Activated CD4-positive, alpha-beta T cell treated with anti-CD3 and anti-CD28 coated beads for 36 hours (primary cell): ENCODE measurements at regions not wholly inside any gene's neighbourhood (a gene's known extent, or its start where the extent isn't known, plus 50 kb on each side); places are given as distances from the start of the nearest gene placed in this dataset.

Experiments used
- ATAC-seq: fragments of 200-7000 bp; cut with Tn5 transposase; one replicate; pipeline ENCODE4 v1.10.0; 2021; ENCODE audit warnings: mild to moderate bottlenecking, moderate library complexity
- CTCF ChIA-PET: fragments of 350-600 bp; sonication (Branson Sonifier 250); formaldehyde crosslinking; loops from one replicate; lab custom pipeline; 2021; ENCODE audit warnings: antibody characterized with exemption; lab: Charles Lee
- POLR2A ChIA-PET: fragments of 350-600 bp; sonication (Branson Sonifier 250); formaldehyde crosslinking; loops from one replicate; lab custom pipeline; 2021; ENCODE audit warnings: antibody characterized with exemption, inconsistent platforms; lab: Charles Lee
- DNase-seq: peaks from one replicate; pipeline ENCODE4 v3.0.0-alpha.2; 2020
- H3K27ac Mint-ChIP-seq: one replicate; pipeline ENCODE4 v1.8.0; 2021; ENCODE audit warnings: mixed read lengths
- H3K27me3 Mint-ChIP-seq: one replicate; pipeline ENCODE4 v1.8.0; 2021; ENCODE audit warnings: mixed read lengths
- H3K36me3 Mint-ChIP-seq: one replicate; pipeline ENCODE4 v1.8.0; 2021; ENCODE audit warnings: low read depth, mixed read lengths
- H3K4me1 Mint-ChIP-seq: one replicate; pipeline ENCODE4 v1.8.0; 2021; ENCODE audit warnings: mixed read lengths
- H3K4me3 Mint-ChIP-seq: one replicate; pipeline ENCODE4 v1.8.0; 2021; ENCODE audit warnings: mild to moderate bottlenecking, moderate library complexity, mixed read lengths
- H3K9me3 Mint-ChIP-seq: one replicate; pipeline ENCODE4 v1.8.0; 2021; ENCODE audit warnings: low read depth, mixed read lengths
- intact Hi-C, 2 experiments: fragments of 100-400 bp; cut with DNase I in 1 of 2; cut with micrococcal nuclease in 1 of 2; formaldehyde crosslinking; loops; one replicate each; pipeline versions ENCODE4 v1.14.2 to v1.15.1; 2022 to 2024; cut with DNase I, micrococcal nuclease

- Mint-ChIP-seq H3K9me3 (peaks cover 22% of the 10 kb centered on the region), H3K4me3 (no peak overlapping the region), H3K27me3 (no peaks in the 10 kb centered on the region), H3K27ac (no peak overlapping the region), H3K36me3 (peaks cover 7% of the 10 kb centered on the region), H3K4me1 (no peaks in the 10 kb centered on the region)
- ATAC-seq (no peak), DNase-seq (no peak)
- CTCF ChIA-PET, result no interaction called here
- intact Hi-C loops, result no loop called here
- POLR2A ChIA-PET, result no interaction called here
Measured at GRCh38 chr12:90122681-90123080, 414.0 kb upstream of the ATP2B1 start.

- Mint-ChIP-seq H3K4me1 (no peaks in the 10 kb centered on the region), H3K27me3 (no peaks in the 10 kb centered on the region), H3K4me3 (no peak overlapping the region), H3K9me3 (peaks cover 22% of the 10 kb centered on the region), H3K27ac (no peak overlapping the region), H3K36me3 (peaks cover 7% of the 10 kb centered on the region)
- CTCF ChIA-PET, result no interaction called here
- no peak for ATAC-seq
- POLR2A ChIA-PET, result no interaction called here
- no peak for DNase-seq
- intact Hi-C loops, result no loop called here
Measured at GRCh38 chr12:90120627-90121026, 412.0 kb upstream of the ATP2B1 start.

GRCh38 chr12:90112666-90113065 is 404.0 kb upstream of the ATP2B1 start:
- ChIA-PET POLR2A (no interaction called here), CTCF (interaction anchor here (0.6 kb wide), 1 partner anchor 783 kb away, joined by 3 read pairs; no protein-coding TSS in a partner anchor)
- no peaks in the 10 kb centered on the region for H3K9me3 Mint-ChIP-seq
- no peak overlapping the region for H3K27ac Mint-ChIP-seq
- no peak overlapping the region for H3K4me3 Mint-ChIP-seq
- ATAC-seq, result no peak
- DNase-seq, result no peak
- intact Hi-C loops, result no loop called here
- H3K27me3 Mint-ChIP-seq, result no peaks in the 10 kb centered on the region
- H3K4me1 Mint-ChIP-seq, result no peaks in the 10 kb centered on the region
- no peaks in the 10 kb centered on the region for H3K36me3 Mint-ChIP-seq

- DNase-seq, result no peak
- ChIA-PET POLR2A (no interaction called here), CTCF (no interaction called here)
- no peaks in the 10 kb centered on the region for H3K36me3 Mint-ChIP-seq
- no peaks in the 10 kb centered on the region for H3K27me3 Mint-ChIP-seq
- no peak for ATAC-seq
- no peak overlapping the region for H3K27ac Mint-ChIP-seq
- H3K4me1 Mint-ChIP-seq, result no peaks in the 10 kb centered on the region
- H3K4me3 Mint-ChIP-seq, result no peak overlapping the region
- intact Hi-C loops, result no loop called here
- no peaks in the 10 kb centered on the region for H3K9me3 Mint-ChIP-seq
Measured at GRCh38 chr12:90111791-90112580, 403.3 kb upstream of the ATP2B1 start.

GRCh38 chr12:90106568-90106967 is 397.9 kb upstream of the ATP2B1 start:
- ChIA-PET POLR2A (no interaction called here), CTCF (interaction anchor here (0.6 kb wide), 1 partner anchor 838 kb away, joined by 4 read pairs; no protein-coding TSS in a partner anchor)
- H3K27ac Mint-ChIP-seq, result no peak overlapping the region
- H3K27me3 Mint-ChIP-seq, result peaks cover 2% of the 10 kb centered on the region
- intact Hi-C loops, result loop anchor here in 1 of 2 experiments (10.0 kb wide), 1 partner anchor 1092 kb away; no protein-coding TSS in a partner anchor
- ATAC-seq, result no peak
- no peaks in the 10 kb centered on the region for H3K9me3 Mint-ChIP-seq
- no peaks in the 10 kb centered on the region for H3K36me3 Mint-ChIP-seq
- DNase-seq, result no peak
- H3K4me3 Mint-ChIP-seq, result no peak overlapping the region
- peaks cover 10% of the 10 kb centered on the region for H3K4me1 Mint-ChIP-seq

GRCh38 chr12:90102957-90103652 is 394.5 kb upstream of the ATP2B1 start:
- ChIA-PET POLR2A (interaction anchor here (0.6 kb wide), 1 partner anchor 8 kb away, joined by 3 read pairs; no protein-coding TSS in a partner anchor), CTCF (interaction anchor here (0.6 to 3.8 kb wide), 12 partner anchors 14 to 579 kb away, joined by 3 to 21 read pairs (median 3); partner anchors contain the start of gene GALNT4)
- H3K27ac Mint-ChIP-seq, result no peak overlapping the region
- no peaks in the 10 kb centered on the region for H3K36me3 Mint-ChIP-seq
- no peak overlapping the region for H3K4me3 Mint-ChIP-seq
- DNase-seq (peak; percentile 19), ATAC-seq (peak; percentile 73)
- intact Hi-C loops, result loop anchor here (1.0 to 10.0 kb wide), 5 partner anchors 394 to 1088 kb away; partner anchors contain the start of gene ATP2B1 (in 2 of the 2)
- H3K4me1 Mint-ChIP-seq, result peaks cover 15% of the 10 kb centered on the region
- peaks cover 2% of the 10 kb centered on the region for H3K27me3 Mint-ChIP-seq
- no peaks in the 10 kb centered on the region for H3K9me3 Mint-ChIP-seq

GRCh38 chr12:90100579-90100978 is 391.9 kb upstream of the ATP2B1 start:
- ATAC-seq (no peak), DNase-seq (no peak)
- ChIA-PET CTCF (interaction anchor here (0.6 to 1.2 kb wide), 3 partner anchors 29 to 557 kb away, joined by 3 to 4 read pairs (median 3); no protein-coding TSS in a partner anchor), POLR2A (no interaction called here)
- intact Hi-C loops, result loop anchor here in 1 of 2 experiments (5.0 to 10.0 kb wide), 2 partner anchors 393 to 1086 kb away; partner anchors contain the start of gene ATP2B1
- H3K9me3 Mint-ChIP-seq, result no peaks in the 10 kb centered on the region
- no peaks in the 10 kb centered on the region for H3K36me3 Mint-ChIP-seq
- no peak overlapping the region for H3K4me3 Mint-ChIP-seq
- peaks cover 20% of the 10 kb centered on the region for H3K4me1 Mint-ChIP-seq
- no peaks in the 10 kb centered on the region for H3K27me3 Mint-ChIP-seq
- H3K27ac Mint-ChIP-seq, result no peak overlapping the region

- CTCF ChIA-PET, result no interaction called here
- no peaks in the 10 kb centered on the region for H3K9me3 Mint-ChIP-seq
- peaks cover 20% of the 10 kb centered on the region for H3K4me1 Mint-ChIP-seq
- H3K27ac Mint-ChIP-seq, result no peak overlapping the region
- H3K27me3 Mint-ChIP-seq, result no peaks in the 10 kb centered on the region
- no peaks in the 10 kb centered on the region for H3K36me3 Mint-ChIP-seq
- no peak overlapping the region for H3K4me3 Mint-ChIP-seq
- no peak for DNase-seq
- intact Hi-C loops, result no loop called here
- POLR2A ChIA-PET, result no interaction called here
- ATAC-seq, result no peak
Measured at GRCh38 chr12:90099288-90099687, 390.6 kb upstream of the ATP2B1 start.

- POLR2A ChIA-PET, result interaction anchor here (0.7 kb wide), 1 partner anchor 53 kb away, joined by 5 read pairs; no protein-coding TSS in a partner anchor
- no peaks in the 10 kb centered on the region for H3K9me3 Mint-ChIP-seq
- H3K4me1 Mint-ChIP-seq, result peaks cover 19% of the 10 kb centered on the region
- H3K4me3 Mint-ChIP-seq, result no peak overlapping the region
- CTCF ChIA-PET, result interaction anchor here (1.4 kb wide), 1 partner anchor 555 kb away, joined by 4 read pairs; no protein-coding TSS in a partner anchor
- no peaks in the 10 kb centered on the region for H3K27me3 Mint-ChIP-seq
- H3K27ac Mint-ChIP-seq, result no peak overlapping the region
- intact Hi-C loops, result no loop called here
- H3K36me3 Mint-ChIP-seq, result no peaks in the 10 kb centered on the region
- DNase-seq (no peak), ATAC-seq (no peak)
Measured at GRCh38 chr12:90098132-90098779, 389.6 kb upstream of the ATP2B1 start.

GRCh38 chr12:90091809-90092208 is 383.2 kb upstream of the ATP2B1 start:
- Mint-ChIP-seq H3K4me3 (no peak overlapping the region), H3K27ac (no peak overlapping the region), H3K27me3 (no peaks in the 10 kb centered on the region), H3K9me3 (no peaks in the 10 kb centered on the region), H3K4me1 (peaks cover 18% of the 10 kb centered on the region), H3K36me3 (no peaks in the 10 kb centered on the region)
- no peak for DNase-seq
- ATAC-seq, result peak; percentile 59
- intact Hi-C loops, result loop anchor here in 1 of 2 experiments (5.0 kb wide), 1 partner anchor 230 kb away; no protein-coding TSS in a partner anchor
- CTCF ChIA-PET, result no interaction called here
- POLR2A ChIA-PET, result no interaction called here
